ENCODE measurements at regions not wholly inside any gene's neighbourhood (a gene's known extent, or its start where the extent isn't known, plus 50 kb on each side); places are given as distances from the start of the nearest gene placed in this dataset.

DNA sequence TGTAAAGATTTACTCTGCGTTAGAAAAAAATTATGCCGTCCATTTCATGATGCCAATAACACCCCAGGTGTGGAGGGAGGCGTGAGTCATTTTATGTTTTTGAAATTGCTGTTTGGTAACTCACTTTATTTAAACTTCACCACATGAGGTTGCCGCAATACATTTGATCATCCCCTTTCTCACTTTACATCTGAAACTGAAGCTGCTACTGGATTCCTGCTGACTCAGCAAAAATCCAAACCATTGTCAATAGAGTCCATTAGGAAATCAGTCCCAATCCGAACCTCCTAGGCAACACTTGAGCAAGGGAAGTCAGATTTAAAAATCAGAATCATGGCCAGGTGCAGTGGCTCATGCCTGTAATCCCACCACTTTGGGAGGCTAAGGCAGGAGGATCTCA is 136.6 kb upstream of the SVIL start:
- H3K4me1 ChIP-seq (replicated peaks in 1 of 2; ENCODE audit: control insufficient read depth in 2 of 2, insufficient read depth in 2 of 2, low read length in 2 of 2): no peaks in the 10 kb centered on the region
- H3K27ac ChIP-seq (ENCODE audit: extremely low read depth, low read depth, low read length): no peak overlapping the region
- H3K36me3 ChIP-seq (ENCODE audit: control insufficient read depth, insufficient read depth, low read length): no peaks in the 10 kb centered on the region
- H2AFZ ChIP-seq (ENCODE audit: low read depth, low read length): no peak overlapping the region
- no peaks in the 10 kb centered on the region for H3K79me2 ChIP-seq (ENCODE audit: control insufficient read depth, insufficient read depth, low read length)
- H3K9me1 ChIP-seq (ENCODE audit: control insufficient read depth, insufficient read depth, low read length): no peaks in the 10 kb centered on the region
- no peak overlapping the region for H3K4me2 ChIP-seq (ENCODE audit: insufficient read depth, low read length)
- ATAC-seq (no peak), DNase-seq (ENCODE audit: extremely low read depth in 1 of 4, low spot score in 3 of 4) (no peak), FAIRE-seq (no peak)
- CTCF ChIA-PET (ENCODE audit: low intra/inter-chr PET ratio): no interaction called here
- no TSS peak for BruUV-seq (replicated peaks)
- no peaks in the 10 kb centered on the region for H3K27me3 ChIP-seq (ENCODE audit: control insufficient read depth in 2 of 2, insufficient read depth in 2 of 2, low read length in 2 of 2)
- no peak overlapping the region for H3K4me3 ChIP-seq
- no peaks in the 10 kb centered on the region for H4K20me1 ChIP-seq (replicated peaks; ENCODE audit: control insufficient read depth, insufficient read depth, low read length)
- POLR2A ChIA-PET: no interaction called here
- no peak overlapping the region for H3K9ac ChIP-seq (ENCODE audit: insufficient read depth in 1 of 2, low read depth in 2 of 2, low read length in 2 of 2)
- H3K9me3 ChIP-seq (replicated peaks; ENCODE audit: control insufficient read depth, insufficient read depth, low read depth, low read length): no peaks in the 10 kb centered on the region
- in situ Hi-C loops (cut with MboI): no loop called here
- WGBS (ENCODE audit: insufficient coverage, low coverage, missing lambda C conversion rate): 6% methylated on average over 5 of the region's 5 CpGs
- intact Hi-C loops (cut with micrococcal nuclease): no loop called here
- TF ChIP-seq ZNF316 (IDR thresholded peaks at IDR 0.05) (peak; percentile 98), MAFK (IDR thresholded peaks at IDR 0.05; ENCODE audit: low read length) (peak; percentile 100), C11orf30 (IDR thresholded peaks at IDR 0.05; ENCODE audit: low read depth) (peak; percentile 97), MAFG (tag; conservative IDR thresholded peaks at IDR 0.05) (peak; percentile 97), MAFF (IDR thresholded peaks at IDR 0.05; ENCODE audit: low read length) (peak; percentile 100)
- TF ChIP-seq, protein P1, sequence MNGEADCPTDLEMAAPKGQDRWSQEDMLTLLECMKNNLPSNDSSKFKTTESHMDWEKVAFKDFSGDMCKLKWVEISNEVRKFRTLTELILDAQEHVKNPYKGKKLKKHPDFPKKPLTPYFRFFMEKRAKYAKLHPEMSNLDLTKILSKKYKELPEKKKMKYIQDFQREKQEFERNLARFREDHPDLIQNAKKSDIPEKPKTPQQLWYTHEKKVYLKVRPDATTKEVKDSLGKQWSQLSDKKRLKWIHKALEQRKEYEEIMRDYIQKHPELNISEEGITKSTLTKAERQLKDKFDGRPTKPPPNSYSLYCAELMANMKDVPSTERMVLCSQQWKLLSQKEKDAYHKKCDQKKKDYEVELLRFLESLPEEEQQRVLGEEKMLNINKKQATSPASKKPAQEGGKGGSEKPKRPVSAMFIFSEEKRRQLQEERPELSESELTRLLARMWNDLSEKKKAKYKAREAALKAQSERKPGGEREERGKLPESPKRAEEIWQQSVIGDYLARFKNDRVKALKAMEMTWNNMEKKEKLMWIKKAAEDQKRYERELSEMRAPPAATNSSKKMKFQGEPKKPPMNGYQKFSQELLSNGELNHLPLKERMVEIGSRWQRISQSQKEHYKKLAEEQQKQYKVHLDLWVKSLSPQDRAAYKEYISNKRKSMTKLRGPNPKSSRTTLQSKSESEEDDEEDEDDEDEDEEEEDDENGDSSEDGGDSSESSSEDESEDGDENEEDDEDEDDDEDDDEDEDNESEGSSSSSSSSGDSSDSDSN (IDR thresholded peaks at IDR 0.05; ENCODE audit: borderline replicate concordance in 1 of 2, low read depth in 2 of 2, low read length in 2 of 2): no peak
- TF ChIP-seq, protein P2, sequence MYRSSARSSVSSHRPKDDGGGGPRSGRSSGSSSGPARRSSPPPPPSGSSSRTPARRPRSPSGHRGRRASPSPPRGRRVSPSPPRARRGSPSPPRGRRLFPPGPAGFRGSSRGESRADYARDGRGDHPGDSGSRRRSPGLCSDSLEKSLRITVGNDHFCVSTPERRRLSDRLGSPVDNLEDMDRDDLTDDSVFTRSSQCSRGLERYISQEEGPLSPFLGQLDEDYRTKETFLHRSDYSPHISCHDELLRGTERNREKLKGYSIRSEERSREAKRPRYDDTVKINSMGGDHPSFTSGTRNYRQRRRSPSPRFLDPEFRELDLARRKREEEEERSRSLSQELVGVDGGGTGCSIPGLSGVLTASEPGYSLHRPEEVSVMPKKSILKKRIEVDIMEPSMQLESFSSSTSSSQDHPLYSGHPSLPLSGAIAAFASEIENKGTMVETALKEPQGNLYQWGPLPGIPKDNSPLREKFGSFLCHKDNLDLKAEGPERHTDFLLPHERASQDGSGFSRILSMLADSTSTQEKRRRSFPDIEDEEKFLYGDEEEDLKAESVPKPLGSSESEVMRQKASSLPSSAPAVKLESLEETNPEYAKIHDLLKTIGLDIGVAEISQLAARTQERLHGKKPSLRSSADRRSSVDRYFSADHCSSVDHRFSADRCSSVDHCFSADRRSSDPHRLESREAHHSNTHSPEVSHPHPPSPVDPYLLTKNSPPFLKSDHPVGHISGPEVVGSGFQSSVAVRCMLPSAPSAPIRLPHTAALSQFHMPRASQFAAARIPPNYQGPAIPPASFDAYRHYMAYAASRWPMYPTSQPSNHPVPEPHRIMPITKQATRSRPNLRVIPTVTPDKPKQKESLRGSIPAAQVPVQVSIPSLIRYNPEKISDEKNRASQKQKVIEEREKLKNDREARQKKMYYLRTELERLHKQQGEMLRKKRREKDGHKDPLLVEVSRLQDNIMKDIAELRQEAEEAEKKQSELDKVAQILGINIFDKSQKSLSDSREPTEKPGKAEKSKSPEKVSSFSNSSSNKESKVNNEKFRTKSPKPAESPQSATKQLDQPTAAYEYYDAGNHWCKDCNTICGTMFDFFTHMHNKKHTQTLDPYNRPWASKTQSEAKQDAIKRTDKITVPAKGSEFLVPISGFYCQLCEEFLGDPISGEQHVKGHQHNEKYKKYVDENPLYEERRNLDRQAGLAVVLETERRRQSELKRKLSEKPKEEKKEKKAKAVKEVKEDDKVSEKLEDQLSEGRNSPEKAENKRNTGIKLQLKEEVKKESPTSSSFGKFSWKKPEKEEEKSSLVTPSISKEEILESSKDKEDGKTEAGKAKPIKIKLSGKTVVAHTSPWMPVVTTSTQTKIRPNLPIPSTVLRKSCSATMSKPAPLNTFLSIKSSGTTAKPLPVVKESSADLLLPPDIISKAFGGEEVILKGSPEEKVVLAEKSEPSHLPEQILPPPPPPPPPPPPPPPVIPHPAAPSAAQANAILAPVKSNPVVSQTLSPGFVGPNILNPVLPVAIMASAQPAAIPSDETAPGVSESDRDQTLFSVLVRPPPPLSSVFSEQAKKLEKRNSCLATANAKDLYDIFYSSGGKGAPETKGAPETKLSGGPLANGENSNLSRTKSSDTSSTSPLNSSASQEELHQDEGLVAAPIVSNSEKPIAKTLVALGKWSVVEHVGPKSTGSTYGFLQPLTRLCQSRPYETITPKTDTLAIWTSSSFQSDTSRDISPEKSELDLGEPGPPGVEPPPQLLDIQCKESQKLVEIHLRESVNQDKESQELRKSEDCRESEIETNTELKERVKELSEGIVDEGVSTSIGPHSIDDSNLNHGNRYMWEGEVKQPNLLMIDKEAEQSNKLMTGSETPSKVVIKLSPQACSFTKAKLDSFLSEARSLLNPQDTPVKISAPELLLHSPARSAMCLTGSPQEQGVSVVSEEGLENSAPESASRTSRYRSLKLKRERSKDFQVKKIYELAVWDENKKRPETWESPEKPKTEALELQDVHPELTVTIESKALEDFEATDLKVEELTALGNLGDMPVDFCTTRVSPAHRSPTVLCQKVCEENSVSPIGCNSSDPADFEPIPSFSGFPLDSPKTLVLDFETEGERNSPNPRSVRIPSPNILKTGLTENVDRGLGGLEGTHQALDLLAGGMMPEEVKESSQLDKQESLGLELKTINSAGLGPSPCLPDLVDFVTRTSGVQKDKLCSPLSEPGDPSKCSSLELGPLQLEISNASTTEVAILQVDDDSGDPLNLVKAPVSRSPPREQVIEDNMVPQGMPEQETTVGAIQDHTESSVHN (IDR thresholded peaks at IDR 0.05; ENCODE audit: borderline replicate concordance in 1 of 2, low read depth in 1 of 2): no peak
- TF ChIP-seq, protein P3, sequence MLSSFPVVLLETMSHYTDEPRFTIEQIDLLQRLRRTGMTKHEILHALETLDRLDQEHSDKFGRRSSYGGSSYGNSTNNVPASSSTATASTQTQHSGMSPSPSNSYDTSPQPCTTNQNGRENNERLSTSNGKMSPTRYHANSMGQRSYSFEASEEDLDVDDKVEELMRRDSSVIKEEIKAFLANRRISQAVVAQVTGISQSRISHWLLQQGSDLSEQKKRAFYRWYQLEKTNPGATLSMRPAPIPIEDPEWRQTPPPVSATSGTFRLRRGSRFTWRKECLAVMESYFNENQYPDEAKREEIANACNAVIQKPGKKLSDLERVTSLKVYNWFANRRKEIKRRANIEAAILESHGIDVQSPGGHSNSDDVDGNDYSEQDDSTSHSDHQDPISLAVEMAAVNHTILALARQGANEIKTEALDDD (IDR thresholded peaks at IDR 0.05): no peak

Data from K562 (cell line).